C4-2B (cell line): ENCODE measurements at regions not wholly inside any gene's neighbourhood (a gene's known extent, or its start where the extent isn't known, plus 50 kb on each side); places are given as distances from the start of the nearest gene placed in this dataset.

Experiments used
- H3K27ac ChIP-seq: fragments of 450-650 bp; 2 replicates; pipeline ENCODE4 v1.5.1; 2017
- ZFX ChIP-seq: fragments of 450-650 bp; IDR thresholded peaks from 2 replicates; pipeline ENCODE4 v1.6.1; 2017
- TF ChIP-seq, protein P1 (sequence below): fragments of 450-650 bp; conservative IDR thresholded peaks from 2 replicates; pipeline ENCODE4 v1.5.1; 2017; ENCODE audit warnings: mild to moderate bottlenecking

DNA sequence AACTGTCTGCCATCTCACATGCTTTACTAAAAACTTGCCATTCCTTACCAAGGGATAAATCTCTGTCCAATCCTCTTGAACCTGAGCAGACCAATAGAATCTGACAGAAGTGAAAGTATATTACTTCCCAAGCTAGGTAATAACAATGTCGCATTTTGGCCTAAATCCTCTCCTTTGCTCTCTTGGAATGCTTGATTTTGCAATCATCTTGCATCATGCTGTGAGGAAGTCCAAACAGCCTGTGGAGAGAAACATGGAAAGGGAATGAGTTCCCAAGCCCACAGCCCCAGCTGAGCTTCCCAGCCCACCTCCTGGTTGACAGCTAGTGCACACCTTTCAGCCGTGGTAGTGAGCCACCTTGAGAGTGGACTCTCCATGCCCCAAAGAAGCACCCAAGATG lies 540.6 kb downstream of the STK39 start:
- TF ChIP-seq ZFX, result no peak
- TF ChIP-seq, protein P1, sequence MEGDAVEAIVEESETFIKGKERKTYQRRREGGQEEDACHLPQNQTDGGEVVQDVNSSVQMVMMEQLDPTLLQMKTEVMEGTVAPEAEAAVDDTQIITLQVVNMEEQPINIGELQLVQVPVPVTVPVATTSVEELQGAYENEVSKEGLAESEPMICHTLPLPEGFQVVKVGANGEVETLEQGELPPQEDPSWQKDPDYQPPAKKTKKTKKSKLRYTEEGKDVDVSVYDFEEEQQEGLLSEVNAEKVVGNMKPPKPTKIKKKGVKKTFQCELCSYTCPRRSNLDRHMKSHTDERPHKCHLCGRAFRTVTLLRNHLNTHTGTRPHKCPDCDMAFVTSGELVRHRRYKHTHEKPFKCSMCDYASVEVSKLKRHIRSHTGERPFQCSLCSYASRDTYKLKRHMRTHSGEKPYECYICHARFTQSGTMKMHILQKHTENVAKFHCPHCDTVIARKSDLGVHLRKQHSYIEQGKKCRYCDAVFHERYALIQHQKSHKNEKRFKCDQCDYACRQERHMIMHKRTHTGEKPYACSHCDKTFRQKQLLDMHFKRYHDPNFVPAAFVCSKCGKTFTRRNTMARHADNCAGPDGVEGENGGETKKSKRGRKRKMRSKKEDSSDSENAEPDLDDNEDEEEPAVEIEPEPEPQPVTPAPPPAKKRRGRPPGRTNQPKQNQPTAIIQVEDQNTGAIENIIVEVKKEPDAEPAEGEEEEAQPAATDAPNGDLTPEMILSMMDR, result no peak
- no peak overlapping the region for H3K27ac ChIP-seq

DNA sequence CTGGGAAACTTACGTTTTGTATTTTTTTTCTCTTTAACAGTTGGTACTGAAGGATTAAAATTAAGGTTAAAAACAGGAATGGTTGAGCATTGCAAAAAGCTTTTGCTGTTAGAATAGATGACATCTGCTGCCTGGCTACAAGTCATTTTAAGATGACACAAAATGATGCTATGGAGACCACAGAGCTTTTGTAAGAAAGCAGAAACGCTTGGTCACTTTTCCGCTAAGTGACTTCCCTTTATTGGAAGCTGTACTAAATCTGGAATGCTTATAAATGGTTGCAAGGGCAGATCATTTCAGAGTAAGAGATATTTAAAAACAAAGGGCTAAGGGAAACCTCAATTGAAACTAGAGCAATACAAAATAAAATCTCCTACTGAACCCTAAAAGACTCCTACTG lies 544.0 kb downstream of the STK39 start:
- no peak overlapping the region for H3K27ac ChIP-seq
- TF ChIP-seq, protein P1, result no peak
- TF ChIP-seq ZFX, result no peak

DNA sequence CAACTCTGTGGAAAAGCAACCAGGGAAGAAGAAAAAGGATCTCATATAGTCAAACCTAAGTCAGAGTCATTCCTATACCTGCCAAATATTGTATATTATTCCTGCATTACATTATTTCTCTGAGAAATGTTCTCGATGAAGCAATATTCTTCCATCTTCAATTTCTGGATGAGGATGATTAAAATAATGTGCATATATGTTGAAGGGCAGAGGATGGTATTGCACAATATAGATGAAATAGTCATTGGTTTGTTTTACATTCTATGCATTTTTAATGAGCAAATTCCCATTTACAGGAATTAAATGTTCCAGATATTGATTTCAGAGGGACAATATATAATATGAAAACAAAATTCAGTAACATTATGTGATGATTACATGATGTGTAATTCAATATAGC lies 545.2 kb downstream of the STK39 start:
- no peak overlapping the region for H3K27ac ChIP-seq
- TF ChIP-seq ZFX, result no peak
- TF ChIP-seq, protein P1, result no peak

DNA sequence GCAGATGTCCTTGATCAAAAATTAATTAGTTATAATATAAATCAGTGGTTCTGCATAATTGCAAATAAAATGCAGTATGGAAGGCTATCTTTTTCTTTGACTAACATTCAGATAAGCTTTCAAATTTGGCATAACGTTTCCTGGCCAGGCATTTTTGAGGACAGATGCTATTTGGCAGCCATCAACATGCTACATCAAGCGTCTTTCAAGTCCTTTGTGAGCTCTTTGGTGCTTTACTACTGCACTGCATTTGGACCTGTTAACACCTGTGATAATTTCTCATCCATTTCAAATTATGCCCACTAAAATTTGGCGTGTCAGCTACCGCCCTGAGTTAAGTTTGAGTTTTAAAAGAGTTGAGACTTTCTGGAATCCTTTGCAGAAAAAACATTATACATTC lies 545.7 kb downstream of the STK39 start:
- TF ChIP-seq ZFX, result no peak
- TF ChIP-seq, protein P1, result no peak
- no peak overlapping the region for H3K27ac ChIP-seq

DNA sequence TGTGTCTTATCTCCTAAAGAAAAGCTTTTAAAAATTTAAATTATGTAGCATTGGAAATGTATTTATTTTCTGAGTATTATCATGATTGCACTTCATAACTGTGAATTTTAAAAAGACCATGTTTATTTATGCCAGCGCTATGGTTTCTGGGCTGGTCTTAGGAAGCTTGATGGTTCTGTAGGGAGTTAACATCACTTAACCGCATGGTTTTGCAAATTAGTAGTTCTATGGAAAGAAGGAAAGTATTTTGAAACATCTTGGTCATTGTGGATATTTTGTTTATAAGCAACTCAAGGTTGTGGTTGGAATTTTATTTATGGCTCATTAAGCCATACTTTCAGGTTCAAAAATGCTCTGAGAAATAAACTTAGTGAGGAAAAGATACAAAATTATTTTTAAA lies 549.4 kb downstream of the STK39 start:
- no peak overlapping the region for H3K27ac ChIP-seq
- TF ChIP-seq, protein P1, result no peak
- no peak for TF ChIP-seq ZFX

DNA sequence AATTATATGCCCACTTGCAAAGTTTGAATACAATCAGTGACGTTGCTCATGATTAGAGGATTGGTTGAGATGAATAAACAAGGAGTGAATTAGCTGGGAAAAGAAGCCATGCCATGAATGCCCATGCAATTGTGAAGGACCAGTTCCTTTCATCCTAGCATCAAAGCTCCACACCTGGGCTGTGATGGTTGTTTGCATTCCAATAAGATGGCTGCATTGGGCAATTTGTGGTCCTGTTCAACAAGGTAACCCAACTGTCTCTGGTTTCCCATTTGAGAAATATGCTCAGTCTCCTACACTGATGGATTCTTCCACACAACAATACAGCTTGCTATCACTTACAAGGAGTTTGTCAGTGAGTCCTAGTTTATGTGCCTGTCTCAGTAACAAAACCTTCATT lies 550.2 kb downstream of the STK39 start:
- TF ChIP-seq, protein P1, result no peak
- no peak for TF ChIP-seq ZFX
- H3K27ac ChIP-seq, result no peak overlapping the region

DNA sequence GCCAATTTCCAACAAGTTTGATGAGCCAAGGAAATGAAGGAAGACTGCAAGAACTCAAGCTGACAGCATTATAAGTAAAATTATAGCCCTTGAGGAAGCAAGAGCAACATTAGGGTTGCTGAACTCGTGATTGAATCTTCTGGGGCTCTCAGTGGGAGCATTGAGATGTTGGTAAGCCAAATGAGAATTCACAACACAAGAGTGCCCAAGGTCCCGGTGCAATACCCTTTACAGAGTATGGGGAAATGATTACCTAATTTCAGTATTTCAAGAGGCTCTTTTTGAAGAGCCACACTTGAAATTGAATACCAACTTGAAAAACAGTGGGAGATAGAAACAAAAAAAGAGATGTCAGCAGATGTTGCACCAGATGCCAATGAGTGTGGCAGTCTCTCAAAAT lies 554.5 kb downstream of the STK39 start:
- no peak overlapping the region for H3K27ac ChIP-seq
- TF ChIP-seq, protein P1, result no peak
- TF ChIP-seq ZFX, result no peak
